KG1 (cell line): ENCODE measurements at regions not wholly inside any gene's neighbourhood (a gene's known extent, or its start where the extent isn't known, plus 50 kb on each side); places are given as distances from the start of the nearest gene placed in this dataset.

Source experiments
- DNase-seq: peaks from one replicate; lab custom pipeline; 2025; lab: John Stamatoyannopoulos, UW

DNA sequence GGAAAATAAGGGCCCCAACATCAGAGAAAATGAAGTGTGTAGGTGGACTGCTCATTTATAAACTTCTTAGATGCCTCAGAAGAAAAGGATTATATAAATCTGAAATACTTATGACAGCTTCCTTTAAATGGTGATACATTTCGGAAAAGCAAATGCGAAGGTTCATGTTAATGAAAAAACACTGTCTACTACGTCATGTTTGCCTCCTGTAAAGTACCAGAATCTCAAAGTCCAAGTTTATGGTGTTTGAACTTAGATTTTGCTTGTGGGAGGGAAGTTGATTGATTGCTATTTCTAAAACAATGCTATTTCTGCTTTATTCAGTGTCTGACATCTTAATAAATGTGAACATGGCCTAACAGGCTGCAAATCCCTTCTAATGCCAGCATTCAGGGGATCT is 514.6 kb downstream of the ZNF608 start:
- DNase-seq: no peak

DNA sequence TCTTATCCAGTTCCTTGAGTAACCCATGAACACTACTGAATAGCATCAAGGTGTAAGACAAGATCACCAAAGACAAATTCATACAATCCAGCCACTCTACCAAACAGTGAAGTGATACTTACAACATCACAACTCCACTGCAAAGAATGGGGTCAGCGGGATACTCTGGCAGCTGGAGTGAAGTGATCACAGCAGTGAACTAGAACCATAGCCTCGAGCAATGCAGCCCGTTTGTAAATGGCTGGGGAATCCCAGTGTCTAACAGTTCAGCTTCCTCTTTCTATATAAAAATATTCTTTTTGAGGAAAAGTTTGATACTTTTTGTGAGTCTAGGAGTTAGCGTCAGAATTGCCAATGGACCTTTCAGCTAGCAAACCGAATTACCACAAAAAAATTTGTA is 515.2 kb downstream of the ZNF608 start:
- no peak for DNase-seq

GRCh38 chr5:124230456-124230855 is 516.0 kb downstream of the ZNF608 start:
- no peak for DNase-seq

- no peak for DNase-seq
Observed at GRCh38 chr5:124229352-124229751, 517.1 kb downstream of the ZNF608 start.

DNA sequence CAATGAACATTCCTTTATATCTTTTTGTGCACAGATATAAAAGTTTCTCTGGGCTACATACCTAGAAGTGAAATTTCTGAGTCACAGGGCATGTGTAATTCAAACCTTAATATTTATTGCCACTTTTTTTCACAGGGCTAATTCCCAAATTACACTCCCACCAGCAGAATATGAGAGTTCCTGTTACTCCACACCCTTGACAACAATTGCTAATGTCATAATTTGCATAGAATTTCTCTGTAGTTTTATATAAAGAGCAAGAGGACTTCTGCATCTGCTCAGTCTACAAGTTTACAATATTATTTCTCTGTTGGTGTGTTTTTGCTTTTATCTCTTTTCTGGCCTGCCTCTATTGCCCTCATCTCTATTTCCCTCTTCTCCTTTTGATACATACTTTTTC is 518.5 kb downstream of the ZNF608 start:
- DNase-seq: no peak

DNA sequence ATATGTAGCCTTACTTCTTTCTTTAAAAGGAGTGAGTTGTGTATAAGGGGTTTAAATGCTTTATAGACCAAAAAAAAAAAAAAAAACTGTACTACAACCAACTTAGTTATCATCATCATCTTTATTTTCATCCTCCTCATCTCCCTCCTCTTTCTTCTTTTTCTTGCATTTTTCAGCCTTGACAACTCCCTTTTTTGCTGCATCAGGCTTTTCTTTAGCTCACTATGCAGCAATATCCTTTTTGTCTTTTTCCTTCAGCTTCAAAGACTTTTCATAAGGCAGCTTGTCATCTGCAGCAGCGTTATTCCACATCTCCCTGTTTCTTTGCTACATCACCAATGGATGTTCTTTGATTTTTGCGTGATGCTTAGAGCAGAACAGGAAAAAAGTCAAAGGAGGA is 526.0 kb downstream of the ZNF608 start:
- no peak for DNase-seq

DNA sequence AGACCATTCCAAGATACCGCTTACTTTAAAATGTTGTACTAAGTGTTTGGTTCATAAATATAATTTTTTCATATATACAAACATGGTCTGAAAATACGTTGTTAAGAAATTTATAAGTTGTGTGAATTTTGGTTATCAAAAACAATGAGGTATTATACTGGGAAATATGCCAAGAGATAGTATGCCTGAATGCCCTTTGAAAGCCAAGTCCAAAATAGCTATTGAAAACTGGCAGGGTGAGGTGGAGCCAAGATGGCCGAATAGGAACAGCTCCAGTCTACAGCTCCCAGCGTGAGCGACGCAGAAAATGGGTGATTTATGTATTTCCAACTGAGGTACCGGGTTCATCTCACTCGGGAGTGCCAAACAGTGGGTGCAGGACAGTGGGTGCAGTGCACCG is 533.5 kb downstream of the ZNF608 start:
- no peak for DNase-seq

- DNase-seq: no peak
Observed at GRCh38 chr5:124210111-124210910, 536.1 kb downstream of the ZNF608 start.

DNA sequence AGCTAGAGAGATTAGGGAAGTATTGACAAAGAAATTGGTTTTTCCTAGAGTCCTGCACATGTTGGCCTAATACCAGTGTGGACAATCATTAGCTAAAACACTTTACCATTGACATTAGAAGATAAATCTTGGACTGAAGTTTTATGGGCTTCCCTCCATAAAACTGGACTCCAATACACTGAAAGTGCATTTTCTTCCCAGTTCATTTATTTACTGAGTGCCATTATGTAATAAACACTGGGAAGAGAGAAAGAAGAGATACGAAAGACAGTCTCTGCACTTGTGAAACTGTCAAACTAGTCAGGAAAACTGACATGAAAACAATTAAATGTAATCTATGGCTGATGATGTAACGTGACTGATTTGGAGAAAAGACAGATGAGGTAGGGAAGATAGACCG is 539.3 kb downstream of the ZNF608 start:
- no peak for DNase-seq

DNA sequence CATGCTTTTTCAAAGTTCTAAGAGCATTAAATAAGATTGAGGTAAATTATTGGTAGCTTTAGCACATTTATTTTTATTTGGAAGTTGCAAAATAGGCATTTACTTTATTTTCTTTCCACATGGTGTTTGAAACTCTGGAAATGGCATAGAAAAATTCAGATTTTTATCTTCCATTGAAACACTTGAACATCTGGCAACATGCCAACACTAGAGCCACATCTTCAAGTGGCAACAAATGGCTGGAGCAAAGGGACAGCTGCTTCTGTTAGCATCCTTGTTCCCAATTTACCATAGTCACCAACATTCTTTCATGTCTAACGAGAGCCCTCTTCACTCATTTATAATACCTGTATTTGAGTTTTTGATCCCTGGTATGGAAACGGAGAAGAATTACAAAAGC is 539.9 kb downstream of the ZNF608 start:
- no peak for DNase-seq

- no peak for DNase-seq
Observed at GRCh38 chr5:124203303-124203702, 543.1 kb downstream of the ZNF608 start.

DNA sequence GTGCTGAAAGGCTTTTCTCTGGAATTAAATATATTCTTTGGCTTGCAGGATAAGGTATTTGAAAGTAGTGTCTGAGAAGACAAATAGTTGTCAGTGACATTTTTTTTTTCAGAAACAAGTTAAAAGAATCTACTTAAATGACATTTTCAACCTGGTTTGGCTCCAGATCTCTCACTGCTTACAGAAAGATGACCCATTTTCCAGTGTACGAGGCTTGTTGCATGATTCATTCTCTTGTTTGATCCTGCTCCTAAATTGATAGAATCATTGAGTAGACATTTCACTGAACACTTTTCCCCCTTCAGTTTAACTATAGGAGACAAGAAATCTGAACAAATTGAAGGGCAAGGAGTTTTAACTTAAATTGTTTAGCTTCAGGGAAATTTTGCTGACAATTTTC is 546.1 kb downstream of the ZNF608 start:
- DNase-seq: no peak

DNA sequence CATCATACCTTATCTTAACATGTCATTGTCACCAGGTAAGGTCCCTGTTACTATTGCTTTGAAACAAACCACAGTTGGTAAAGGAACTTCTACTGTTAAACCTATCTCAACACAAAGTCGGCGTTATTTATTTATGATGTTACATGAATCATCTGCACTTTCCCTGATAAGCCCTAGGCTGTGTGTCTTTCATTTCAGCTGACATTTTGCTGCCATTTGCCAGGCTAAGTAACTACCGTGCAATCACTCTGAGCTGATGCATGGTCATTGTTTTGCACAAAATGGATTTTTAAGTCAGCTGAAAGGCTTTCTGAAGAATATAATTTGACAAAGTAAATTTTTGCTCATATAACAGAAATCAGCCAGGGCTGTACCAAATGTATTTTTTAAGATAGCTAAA is 546.5 kb downstream of the ZNF608 start:
- no peak for DNase-seq

DNA sequence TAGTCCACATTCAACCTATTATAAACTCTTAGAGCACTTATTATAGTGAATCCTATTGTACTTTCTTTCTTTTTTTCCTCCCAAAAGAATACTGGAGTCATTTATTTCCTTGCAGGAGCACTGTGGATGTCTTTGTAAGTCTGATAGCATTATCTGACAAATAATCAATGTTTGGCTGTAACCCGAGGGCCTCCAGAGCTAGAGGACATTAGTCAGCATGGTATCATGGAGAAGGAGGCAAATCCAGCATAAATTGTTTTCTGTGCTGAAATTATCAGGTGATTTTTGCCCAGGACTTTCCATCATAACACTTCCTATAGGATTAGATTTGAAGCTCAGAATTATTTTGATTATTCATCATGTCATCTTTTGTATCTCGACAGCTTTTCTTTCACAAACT is 551.0 kb downstream of the ZNF608 start:
- no peak for DNase-seq

- no peak for DNase-seq
Observed at GRCh38 chr5:124194282-124194681, 552.2 kb downstream of the ZNF608 start.

DNA sequence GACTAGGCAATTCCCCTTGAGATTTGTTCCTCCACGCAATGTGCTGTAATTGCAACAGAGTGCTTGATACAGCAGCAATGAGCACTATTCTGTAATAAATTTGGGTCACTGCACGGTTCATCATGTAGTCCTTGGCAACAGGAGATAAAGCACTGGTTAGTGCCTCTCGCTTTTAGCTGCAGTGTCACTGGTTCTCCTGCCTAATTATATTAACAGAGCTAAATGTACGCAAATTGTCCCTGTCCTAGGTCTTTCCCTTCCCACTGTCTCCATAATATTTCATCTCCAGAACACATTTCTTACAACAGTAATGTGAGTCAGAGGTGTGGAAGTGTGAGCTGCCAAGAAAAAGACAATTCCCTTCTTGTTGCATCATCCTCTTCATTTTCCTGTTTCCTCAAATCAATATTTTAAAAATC is 553.1 kb downstream of the ZNF608 start:
- no peak for DNase-seq

GRCh38 chr5:124192716-124193115 is 553.7 kb downstream of the ZNF608 start:
- DNase-seq: no peak

GRCh38 chr5:124185716-124186115 is 560.7 kb downstream of the ZNF608 start:
- DNase-seq: no peak

GRCh38 chr5:124182133-124182532 is 564.3 kb downstream of the ZNF608 start:
- no peak for DNase-seq

- DNase-seq: no peak
Observed at GRCh38 chr5:124180875-124181461, 565.5 kb downstream of the ZNF608 start.

- DNase-seq: no peak
Observed at GRCh38 chr5:124180299-124180874, 566.1 kb downstream of the ZNF608 start.

- no peak for DNase-seq
Observed at GRCh38 chr5:124179819-124180218, 566.6 kb downstream of the ZNF608 start.

GRCh38 chr5:124178050-124178449 is 568.4 kb downstream of the ZNF608 start:
- DNase-seq: no peak

DNA sequence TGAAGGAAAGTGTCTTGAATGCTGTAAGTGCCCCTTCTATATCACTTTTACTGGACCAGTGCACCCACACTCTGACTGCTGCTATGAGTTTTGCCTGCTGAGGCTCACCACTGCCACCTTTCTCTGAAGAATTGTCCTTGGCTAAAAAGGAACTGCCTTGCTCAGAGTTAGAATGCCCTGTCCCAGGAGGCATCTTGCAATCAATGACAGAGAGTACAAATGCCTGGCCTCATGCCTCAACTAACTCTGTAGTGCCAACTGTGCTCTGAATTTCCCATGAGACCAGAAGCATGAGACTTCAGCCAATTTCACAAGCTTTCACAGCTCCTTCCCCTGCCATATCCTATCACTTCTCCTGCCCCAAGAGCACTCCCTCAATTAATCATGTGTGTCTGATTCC is 569.7 kb downstream of the ZNF608 start:
- DNase-seq: no peak
